HG02884 (cell line): ENCODE measurements at regions not wholly inside any gene's neighbourhood (a gene's known extent, or its start where the extent isn't known, plus 50 kb on each side); places are given as distances from the start of the nearest gene placed in this dataset.

Experiments used
- ATAC-seq: cut with Tn5 transposase; IDR thresholded peaks from one replicate; pipeline ENCODE4 v1.9.1; 2021; ENCODE audit warnings: mild to moderate bottlenecking, moderate library complexity; ENCODE audit not compliant: unreplicated experiment

GRCh38 chr17:79213305-79213704 lies 138.7 kb downstream of the ENGASE start:
- no peak for ATAC-seq

- no peak for ATAC-seq
These were observed 137.8 kb downstream of the ENGASE start for GRCh38 chr17:79212149-79213087.

GRCh38 chr17:79211061-79211770 lies 136.6 kb downstream of the ENGASE start:
- ATAC-seq, result no peak

- ATAC-seq, result no peak
These were observed 136.0 kb downstream of the ENGASE start for GRCh38 chr17:79210638-79211037.

- no peak for ATAC-seq
These were observed 133.3 kb downstream of the ENGASE start for GRCh38 chr17:79207960-79208359.

- ATAC-seq, result no peak
These were observed 131.1 kb downstream of the ENGASE start for GRCh38 chr17:79205688-79206205.

- no peak for ATAC-seq
These were observed 129.6 kb downstream of the ENGASE start for GRCh38 chr17:79204261-79204660.

- ATAC-seq, result no peak
These were observed 129.0 kb downstream of the ENGASE start for GRCh38 chr17:79203657-79204056.

GRCh38 chr17:79203016-79203415 lies 128.4 kb downstream of the ENGASE start:
- ATAC-seq, result no peak

- ATAC-seq, result no peak
These were observed 127.9 kb downstream of the ENGASE start for GRCh38 chr17:79202480-79202879.

GRCh38 chr17:79201536-79202227 lies 127.1 kb downstream of the ENGASE start:
- no peak for ATAC-seq

- no peak for ATAC-seq
These were observed 126.5 kb downstream of the ENGASE start for GRCh38 chr17:79201119-79201518.

- no peak for ATAC-seq
These were observed 122.3 kb downstream of the ENGASE start for GRCh38 chr17:79196913-79197312.

GRCh38 chr17:79192503-79193351 lies 118.1 kb downstream of the ENGASE start:
- no peak for ATAC-seq

GRCh38 chr17:79191270-79191934 lies 116.8 kb downstream of the ENGASE start:
- ATAC-seq, result no peak

GRCh38 chr17:79189305-79189704 lies 114.7 kb downstream of the ENGASE start:
- no peak for ATAC-seq

- ATAC-seq, result no peak
These were observed 114.1 kb downstream of the ENGASE start for GRCh38 chr17:79188685-79189084.

- ATAC-seq, result no peak
These were observed 113.4 kb downstream of the ENGASE start for GRCh38 chr17:79188048-79188447.

GRCh38 chr17:79187186-79187585 lies 112.6 kb downstream of the ENGASE start:
- no peak for ATAC-seq

- ATAC-seq, result no peak
These were observed 111.8 kb downstream of the ENGASE start for GRCh38 chr17:79186406-79186805.
